Choroid plexus epithelial cell (primary cell): ENCODE measurements at regions not wholly inside any gene's neighbourhood (a gene's known extent, or its start where the extent isn't known, plus 50 kb on each side); places are given as distances from the start of the nearest gene placed in this dataset.
"Not testable (repeated sequence)": the region's sequence is repeated elsewhere in the genome, so short reads cannot be mapped to it uniquely, and the experiment has no call there.

Experiments used
- DNase-seq: peaks from one replicate; pipeline ENCODE4 v3.0.0-alpha.2; 2010; ENCODE audit warnings: low read depth
- H3K4me3 ChIP-seq: 2 replicates; pipeline ENCODE4 v1.5.1; 2011; ENCODE audit warnings: low read depth, mild to moderate bottlenecking, control low read depth, low read length, moderate library complexity
- TF ChIP-seq, protein P1 (sequence below): conservative IDR thresholded peaks from 2 replicates; pipeline ENCODE4 v1.5.1; 2011; ENCODE audit warnings: low read depth, mild to moderate bottlenecking, control low read depth, inconsistent platforms, low read length, moderate library complexity

DNA sequence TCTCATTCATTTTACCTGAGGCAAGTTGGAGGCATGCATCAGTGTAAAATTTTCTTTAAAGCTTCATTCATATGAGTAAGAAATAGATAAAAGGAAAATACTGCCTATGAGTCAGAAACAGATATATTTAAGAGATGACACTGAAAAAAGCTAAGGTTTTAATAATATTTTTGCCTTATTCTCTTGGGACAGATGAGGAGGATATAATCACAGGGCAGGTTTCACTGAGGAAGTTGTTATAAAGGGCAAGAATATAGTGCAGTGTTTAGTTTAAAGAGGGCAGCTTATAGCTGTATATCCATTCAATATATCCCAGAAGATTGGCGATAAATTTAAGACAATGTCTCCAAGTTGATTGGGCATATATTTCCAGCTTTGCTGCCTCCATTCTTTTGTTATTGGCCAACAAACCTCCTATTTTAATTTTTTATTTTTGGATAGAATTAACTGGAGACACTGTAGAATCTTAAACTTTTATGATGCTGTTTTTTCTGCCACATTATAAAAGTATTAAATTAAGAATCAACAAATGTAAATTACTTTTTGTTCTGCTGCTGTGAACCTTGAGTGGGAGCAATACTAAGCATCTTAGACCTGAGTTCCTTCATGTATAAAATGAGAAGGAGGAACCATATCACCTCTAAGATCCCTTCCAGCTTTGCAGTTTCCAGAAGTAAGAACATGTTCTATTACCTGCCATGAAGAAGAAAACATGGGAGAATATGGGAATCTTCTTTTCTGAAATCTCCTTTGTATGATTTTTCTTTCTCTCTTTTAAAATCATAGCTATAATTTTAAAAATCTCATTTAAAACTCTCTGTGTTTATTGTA, 171.6 kb downstream of the S1PR1 start:
- TF ChIP-seq, protein P1, sequence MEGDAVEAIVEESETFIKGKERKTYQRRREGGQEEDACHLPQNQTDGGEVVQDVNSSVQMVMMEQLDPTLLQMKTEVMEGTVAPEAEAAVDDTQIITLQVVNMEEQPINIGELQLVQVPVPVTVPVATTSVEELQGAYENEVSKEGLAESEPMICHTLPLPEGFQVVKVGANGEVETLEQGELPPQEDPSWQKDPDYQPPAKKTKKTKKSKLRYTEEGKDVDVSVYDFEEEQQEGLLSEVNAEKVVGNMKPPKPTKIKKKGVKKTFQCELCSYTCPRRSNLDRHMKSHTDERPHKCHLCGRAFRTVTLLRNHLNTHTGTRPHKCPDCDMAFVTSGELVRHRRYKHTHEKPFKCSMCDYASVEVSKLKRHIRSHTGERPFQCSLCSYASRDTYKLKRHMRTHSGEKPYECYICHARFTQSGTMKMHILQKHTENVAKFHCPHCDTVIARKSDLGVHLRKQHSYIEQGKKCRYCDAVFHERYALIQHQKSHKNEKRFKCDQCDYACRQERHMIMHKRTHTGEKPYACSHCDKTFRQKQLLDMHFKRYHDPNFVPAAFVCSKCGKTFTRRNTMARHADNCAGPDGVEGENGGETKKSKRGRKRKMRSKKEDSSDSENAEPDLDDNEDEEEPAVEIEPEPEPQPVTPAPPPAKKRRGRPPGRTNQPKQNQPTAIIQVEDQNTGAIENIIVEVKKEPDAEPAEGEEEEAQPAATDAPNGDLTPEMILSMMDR, result no peak
- H3K4me3 ChIP-seq, result no peak overlapping the region
- no peak for DNase-seq

DNA sequence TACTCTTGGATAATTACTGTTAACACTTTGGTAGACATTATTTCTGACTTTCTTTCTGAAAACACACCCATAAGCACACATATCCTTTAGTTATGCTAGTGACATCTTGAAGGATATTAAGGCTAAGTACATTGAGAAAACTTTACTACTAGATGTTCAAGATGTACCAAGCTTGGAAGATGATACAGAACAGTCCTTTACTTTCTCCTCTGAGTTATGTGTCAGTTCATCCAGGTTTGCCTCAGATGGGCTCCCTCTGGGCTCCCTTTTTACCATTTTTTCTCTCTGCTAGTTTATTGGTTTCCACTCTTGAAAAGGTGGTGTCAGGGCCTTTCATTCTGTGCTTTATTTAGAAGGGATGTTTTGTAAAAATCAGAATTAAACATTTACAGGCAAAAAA, 172.3 kb downstream of the S1PR1 start:
- TF ChIP-seq, protein P1, result no peak
- no peak overlapping the region for H3K4me3 ChIP-seq
- DNase-seq, result no peak

DNA sequence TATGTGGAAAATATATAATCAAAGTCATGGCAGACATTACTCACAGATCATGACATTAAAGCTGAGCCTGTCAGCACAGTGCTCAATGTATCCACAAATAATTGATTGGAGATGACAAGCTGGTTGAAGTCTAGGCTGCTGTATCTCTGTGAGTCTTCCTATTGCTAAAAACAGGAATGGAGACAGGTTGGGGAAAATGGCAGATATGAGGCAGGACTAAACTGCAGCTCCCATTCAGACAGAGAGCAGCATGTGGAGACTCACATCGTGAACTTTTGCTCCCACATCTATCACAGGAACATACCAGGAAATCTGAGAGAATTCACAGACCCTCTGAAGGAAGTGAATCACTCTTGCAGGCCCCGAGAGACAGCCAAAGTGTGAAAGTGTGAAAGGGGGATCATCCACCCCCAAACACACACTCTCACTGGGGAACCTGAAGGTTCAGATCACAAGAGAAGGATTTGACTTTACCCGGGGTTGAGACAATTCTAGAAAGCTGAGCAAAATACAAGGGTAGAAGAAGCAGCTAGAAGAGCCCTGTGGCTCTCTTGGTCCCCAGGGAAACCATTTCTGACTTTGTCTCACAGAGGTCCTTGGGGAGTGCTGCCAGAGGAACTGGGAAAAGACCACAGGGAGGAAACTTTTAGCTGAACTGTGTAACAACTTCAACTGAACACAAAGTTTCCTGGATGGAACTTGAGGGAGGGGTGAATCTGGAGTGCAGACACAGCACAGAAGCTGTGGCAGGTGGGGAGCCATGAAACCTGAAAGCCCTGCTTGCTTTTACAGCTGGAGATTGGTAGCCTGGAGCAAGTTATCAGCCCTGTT, 173.4 kb downstream of the S1PR1 start:
- H3K4me3 ChIP-seq, result no peak overlapping the region
- peak; percentile 17 for DNase-seq

DNA sequence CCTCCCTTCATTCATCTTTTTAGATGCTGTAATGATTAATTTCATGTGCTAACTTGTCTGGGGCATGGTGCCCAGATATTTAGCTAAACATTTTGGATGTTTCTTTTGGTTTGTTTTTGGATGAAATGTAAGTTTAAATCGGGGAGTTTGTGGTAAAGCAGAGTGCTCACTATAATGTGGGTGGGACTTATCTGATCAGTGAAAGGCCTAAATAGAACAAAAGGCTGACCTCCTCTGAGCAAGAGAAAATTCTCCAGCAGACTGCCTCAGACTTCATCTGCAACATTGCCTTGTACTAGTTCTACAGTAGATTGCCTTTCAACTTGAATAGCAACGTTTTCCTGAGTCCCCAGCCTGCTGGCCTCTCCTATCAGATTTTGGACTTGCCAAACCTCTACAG, 183.6 kb downstream of the S1PR1 start:
- TF ChIP-seq, protein P1, result no peak
- H3K4me3 ChIP-seq, result no peak overlapping the region
- peak; percentile 6 for DNase-seq

More for the DNA sequence above, 173.4 kb downstream of the S1PR1 start:
- TF ChIP-seq, protein P1, result no peak

DNA sequence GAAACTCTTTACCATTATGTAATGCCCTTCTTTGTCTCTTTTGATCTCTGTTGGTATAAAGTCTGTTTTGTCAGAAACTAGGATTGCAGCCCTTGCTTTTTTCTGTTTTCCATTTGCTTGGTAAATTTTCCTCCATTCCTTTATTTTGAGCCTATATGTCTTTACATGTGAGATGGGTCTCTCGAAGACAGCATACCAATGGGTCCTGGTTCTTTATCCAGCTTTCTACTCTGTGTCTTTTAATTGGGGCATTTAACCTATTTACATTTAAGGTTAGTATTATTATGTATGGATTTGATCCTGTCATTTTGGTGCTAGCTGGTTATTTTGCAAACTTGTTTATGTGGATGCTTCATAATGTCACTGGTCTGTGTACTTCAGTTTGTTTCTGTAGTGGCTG, 191.3 kb downstream of the S1PR1 start:
- H3K4me3 ChIP-seq, DNase-seq: not testable (repeated sequence)

DNA sequence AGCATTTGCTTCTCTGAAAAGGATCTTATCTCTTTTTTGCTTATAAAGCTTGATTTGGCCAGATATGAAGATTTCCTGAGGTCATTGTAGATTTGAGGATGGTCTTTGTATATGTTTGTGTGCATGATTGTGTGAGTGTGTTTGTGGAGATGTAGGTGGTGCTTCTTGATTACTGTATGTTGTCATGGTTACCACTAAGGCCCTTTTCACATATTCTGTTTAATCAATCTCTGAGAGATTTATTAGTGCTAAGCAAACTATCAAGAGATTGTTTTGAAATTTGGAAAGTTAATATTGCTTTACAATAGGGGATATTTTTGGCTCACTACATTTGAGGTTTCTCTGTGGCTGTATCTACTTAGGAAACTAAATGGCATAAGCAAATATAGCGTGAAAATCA, 191.7 kb downstream of the S1PR1 start:
- no peak for DNase-seq
- no peak overlapping the region for H3K4me3 ChIP-seq
- TF ChIP-seq, protein P1, result no peak

DNA sequence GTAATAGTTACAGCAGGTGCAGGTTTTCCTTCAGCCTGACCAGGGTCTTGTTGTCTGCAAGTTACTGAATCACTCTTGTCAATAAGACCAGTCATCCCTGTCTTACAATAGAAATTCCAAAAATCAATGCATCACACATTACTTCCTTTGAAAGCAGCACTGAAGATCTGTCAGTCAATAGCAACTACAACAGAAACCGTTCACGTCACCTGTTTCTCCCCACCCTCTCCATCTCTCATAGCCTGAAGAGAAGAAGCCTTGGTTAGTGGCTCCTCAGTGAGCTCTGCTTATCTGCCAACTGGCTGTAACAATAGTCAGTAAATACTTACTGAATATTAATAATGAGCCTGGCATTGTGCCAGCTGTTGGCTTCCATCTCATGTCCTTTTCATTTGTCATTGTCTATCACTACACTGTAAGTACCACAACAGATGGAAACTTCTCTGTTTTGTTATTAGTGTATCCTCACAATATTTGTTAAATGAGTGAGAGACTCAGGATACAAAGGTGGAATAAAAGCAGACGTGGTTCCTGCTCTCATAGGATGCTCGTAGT, 195.2 kb downstream of the S1PR1 start:
- H3K4me3 ChIP-seq, result no peak overlapping the region
- no peak for DNase-seq
- TF ChIP-seq, protein P1, result no peak
